Neuronal stem cell (in vitro differentiated cells): ENCODE measurements at regions not wholly inside any gene's neighbourhood (a gene's known extent, or its start where the extent isn't known, plus 50 kb on each side); places are given as distances from the start of the nearest gene placed in this dataset.

ENCODE experiments used
- DNase-seq: peaks from one replicate; pipeline ENCODE4 v3.0.0-alpha.2; 2013; ENCODE audit warnings: low spot score
- H2AFZ ChIP-seq: one replicate; pipeline ENCODE4 v1.6.1; 2013; ENCODE audit warnings: mild to moderate bottlenecking, low read length, inconsistent platforms
- H2AK5ac ChIP-seq: 2 replicates; pipeline ENCODE4 v1.6.1; 2013; ENCODE audit warnings: low read depth, mild to moderate bottlenecking, inconsistent platforms, low read length, moderate library complexity, mixed read lengths
- H2BK120ac ChIP-seq: 2 replicates; pipeline ENCODE4 v1.6.1; 2013; ENCODE audit warnings: low read depth, mild to moderate bottlenecking, inconsistent platforms, low read length, moderate library complexity, mixed read lengths
- H2BK12ac ChIP-seq: one replicate; pipeline ENCODE4 v1.6.1; 2013; ENCODE audit warnings: low read length, inconsistent platforms
- H2BK15ac ChIP-seq: 2 replicates; pipeline ENCODE4 v1.6.1; 2013; ENCODE audit warnings: mild to moderate bottlenecking, low read length, inconsistent platforms, mixed read lengths
- H2BK5ac ChIP-seq: one replicate; pipeline ENCODE4 v1.6.1; 2013; ENCODE audit warnings: inconsistent platforms, mild to moderate bottlenecking, low read length, moderate library complexity
- H3K14ac ChIP-seq: one replicate; pipeline ENCODE4 v1.6.1; 2013; ENCODE audit warnings: low read length, inconsistent platforms
- H3K18ac ChIP-seq: 2 replicates; pipeline ENCODE4 v1.6.1; 2013; ENCODE audit warnings: low read length, inconsistent platforms
- H3K23ac ChIP-seq: 2 replicates; pipeline ENCODE4 v1.6.1; 2013; ENCODE audit warnings: low read depth, mild to moderate bottlenecking, mixed read lengths, low read length, inconsistent platforms; ENCODE audit not compliant: poor library complexity
- H3K27ac ChIP-seq: replicated peaks from 3 replicates; pipeline ENCODE4 v1.5.1; 2013; ENCODE audit warnings: low read length, inconsistent platforms
- H3K27me3 ChIP-seq, 3 experiments: 2 replicates each; pipeline ENCODE4 v1.6.1; 2013; ENCODE audit warnings: low read length in 3 of 3, mild to moderate bottlenecking in 2 of 3, inconsistent platforms in 1 of 3, low read depth in 1 of 3, mixed read lengths in 1 of 3, moderate library complexity in 1 of 3; ENCODE audit not compliant: control insufficient read depth in 3 of 3, insufficient read depth in 3 of 3
- H3K36me3 ChIP-seq, 2 donors: replicated peaks in 1 of 2; 2 replicates each; pipeline ENCODE4 v1.6.1; 2013; ENCODE audit warnings: low read length in 2 of 2; ENCODE audit not compliant: control insufficient read depth in 2 of 2, insufficient read depth in 2 of 2
- H3K4ac ChIP-seq: 2 replicates; pipeline ENCODE4 v1.6.1; 2013; ENCODE audit warnings: inconsistent platforms, mild to moderate bottlenecking, low read length, moderate library complexity
- H3K4me1 ChIP-seq, 2 donors: 1 replicate in 1 of 2; 2 replicates in 1 of 2; pipeline ENCODE4 v1.6.1; 2013; ENCODE audit warnings: low read length in 2 of 2, low read depth in 1 of 2; ENCODE audit not compliant: control insufficient read depth in 2 of 2, insufficient read depth in 1 of 2
- H3K4me2 ChIP-seq: one replicate; pipeline ENCODE4 v1.6.1; 2013; ENCODE audit warnings: mild to moderate bottlenecking, low read length, inconsistent platforms; ENCODE audit not compliant: insufficient read depth, poor library complexity, severe bottlenecking
- H3K4me3 ChIP-seq, 2 donors: 2 replicates each; pipeline ENCODE4 v1.5.1; 2013; ENCODE audit warnings: low read length in 2 of 2, mild to moderate bottlenecking in 2 of 2, inconsistent platforms in 1 of 2, moderate library complexity in 1 of 2
- H3K79me1 ChIP-seq: one replicate; pipeline ENCODE4 v1.6.1; 2013; ENCODE audit warnings: low read depth, mild to moderate bottlenecking, inconsistent platforms, low read length, moderate library complexity
- H3K9ac ChIP-seq: one replicate; pipeline ENCODE4 v1.6.1; 2013; ENCODE audit warnings: mild to moderate bottlenecking, low read depth, low read length, inconsistent platforms; ENCODE audit not compliant: poor library complexity
- H3K9me3 ChIP-seq, 2 donors: replicated peaks in 1 of 2; 2 replicates each; pipeline versions ENCODE3 to v1.6.1; 2013; ENCODE audit warnings: low read length in 2 of 2, mild to moderate bottlenecking in 2 of 2, inconsistent platforms in 1 of 2, low read depth in 1 of 2, mixed read lengths in 1 of 2, moderate library complexity in 1 of 2; ENCODE audit not compliant: control insufficient read depth in 2 of 2, insufficient read depth in 1 of 2
- H4K8ac ChIP-seq: one replicate; pipeline ENCODE4 v1.6.1; 2013; ENCODE audit warnings: low read depth, mild to moderate bottlenecking, inconsistent platforms, low read length, moderate library complexity
- H4K91ac ChIP-seq: one replicate; pipeline ENCODE4 v1.6.1; 2013; ENCODE audit warnings: low read length, low read depth, mild to moderate bottlenecking, inconsistent platforms; ENCODE audit not compliant: poor library complexity
- WGBS, 2 donors: extraction: QIAGEN DNeasy Blood & Tissue Kit; methylation state at CpG; one replicate each; pipeline ENCODE4 v1.1.7; 2013; ENCODE audit warnings: missing lambda C conversion rate in 2 of 2, mixed read lengths in 1 of 2; ENCODE audit not compliant: insufficient read length in 2 of 2, insufficient replicate concordance in 1 of 2; ENCODE audit errors: extremely low coverage in 2 of 2; 5-methylcytosine and 5-hydroxymethylcytosine counted together

DNA sequence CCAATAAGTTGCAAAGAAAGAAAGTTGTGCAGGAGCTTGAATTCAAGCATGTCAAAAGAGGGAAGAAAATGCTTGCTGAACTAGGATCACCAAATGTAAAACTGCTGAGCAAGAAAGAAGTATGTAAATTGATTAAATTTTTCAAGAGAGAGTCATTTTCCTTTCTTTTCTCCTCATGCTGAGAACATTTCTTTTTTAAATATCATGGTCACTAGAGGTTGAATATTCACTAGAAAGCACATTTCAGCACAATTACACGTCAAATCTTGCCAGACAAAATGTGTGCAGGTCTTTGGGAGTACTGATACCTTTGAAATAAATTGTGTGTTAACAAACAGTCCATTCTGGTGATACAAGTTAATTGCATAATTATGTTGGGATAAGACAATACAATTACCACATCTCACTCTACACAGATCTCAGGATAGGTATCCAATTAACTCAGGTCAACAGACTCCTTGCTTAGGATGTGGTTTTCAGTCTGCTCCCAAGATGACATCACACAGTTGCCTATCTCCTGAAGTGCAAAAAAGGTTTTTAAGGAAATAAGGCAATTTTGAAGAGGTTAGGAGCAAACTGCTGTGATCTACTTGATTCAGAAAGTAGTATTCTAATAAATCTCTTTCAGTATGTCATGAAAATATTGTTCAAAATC is 862.2 kb downstream of the RPS29 start:
- DNase-seq: no peak
- Histone ChIP-seq H3K9ac (no peak overlapping the region), H3K4me2 (no peak overlapping the region), H2BK15ac (no peak overlapping the region), H2AK5ac (no peak overlapping the region), H3K27me3 (no peaks in the 10 kb centered on the region), H3K4ac (no peak overlapping the region), H2AFZ (no peak overlapping the region), H3K23ac (no peak overlapping the region), H3K9me3 (no peaks in the 10 kb centered on the region), H2BK120ac (no peak overlapping the region), H4K8ac (no peak overlapping the region), H2BK12ac (no peak overlapping the region), H3K4me1 (no peaks in the 10 kb centered on the region), H2BK5ac (no peak overlapping the region), H3K14ac (no peak overlapping the region), H3K18ac (no peak overlapping the region), H3K27ac (no peak overlapping the region), H3K79me1 (no peaks in the 10 kb centered on the region), H4K91ac (no peak overlapping the region), H3K4me3 (no peak overlapping the region), H3K36me3 (no peaks in the 10 kb centered on the region)
- no CpG with 5 or more reads among the region's 1 CpG for WGBS, 2 donors

DNA sequence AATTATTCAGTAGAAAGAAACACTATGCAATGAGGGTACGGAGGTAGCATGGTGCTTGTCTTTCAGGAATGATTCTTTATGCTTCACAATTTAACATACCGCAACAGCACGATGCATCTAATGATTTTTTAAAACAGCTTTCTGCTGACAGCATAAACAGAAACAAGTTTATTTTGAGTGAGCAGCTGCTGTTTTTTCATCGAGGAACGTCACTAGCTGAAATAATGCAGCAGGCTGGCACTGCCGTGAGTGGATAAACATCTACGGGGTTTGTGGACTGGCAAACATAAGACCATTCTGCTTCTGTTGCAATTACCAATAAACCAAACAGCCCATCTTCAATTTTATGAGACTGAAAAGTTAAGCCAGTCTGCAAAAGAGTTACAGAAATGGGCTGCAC is 871.8 kb downstream of the RPS29 start:
- Histone ChIP-seq H3K4me3 (no peak overlapping the region), H3K4me2 (no peak overlapping the region), H4K8ac (no peak overlapping the region), H3K4me1 (no peaks in the 10 kb centered on the region), H2BK12ac (no peak overlapping the region), H3K79me1 (no peaks in the 10 kb centered on the region), H2BK15ac (no peak overlapping the region), H2BK120ac (no peak overlapping the region), H3K9me3 (no peaks in the 10 kb centered on the region), H3K27ac (no peak overlapping the region), H2BK5ac (no peak overlapping the region), H2AFZ (no peak overlapping the region), H3K14ac (no peak overlapping the region), H3K18ac (no peak overlapping the region), H3K9ac (no peak overlapping the region), H3K27me3 (no peaks in the 10 kb centered on the region), H3K36me3 (no peaks in the 10 kb centered on the region), H3K4ac (no peak overlapping the region), H3K23ac (no peak overlapping the region), H2AK5ac (no peak overlapping the region), H4K91ac (no peak overlapping the region)
- DNase-seq: no peak
- no CpG with 5 or more reads among the region's 7 CpGs for WGBS, 2 donors

DNA sequence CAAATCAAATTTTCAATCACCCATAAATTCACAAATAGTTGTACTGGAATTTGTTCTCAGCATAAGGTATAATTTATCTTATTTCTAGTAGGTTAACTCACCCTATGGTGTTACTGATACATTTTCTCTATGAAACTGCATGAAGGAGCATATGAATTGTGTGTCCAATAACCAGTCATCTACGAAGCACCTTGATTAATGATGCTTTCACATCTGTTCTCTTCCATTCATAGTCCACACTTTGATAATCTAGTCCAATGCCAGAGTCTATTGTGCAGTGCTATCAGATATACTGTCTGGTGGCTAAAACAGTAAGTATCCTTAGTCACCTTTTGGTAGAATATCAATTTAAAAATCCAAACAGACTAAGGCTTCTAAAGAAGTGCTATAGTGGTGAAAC is 876.0 kb downstream of the RPS29 start:
- no peak overlapping the region for H2AK5ac ChIP-seq
- no peak overlapping the region for H2BK5ac ChIP-seq
- no peak overlapping the region for H3K4me3 ChIP-seq
- H3K27ac ChIP-seq: no peak overlapping the region
- no peak overlapping the region for H3K18ac ChIP-seq
- no peak overlapping the region for H3K4me2 ChIP-seq
- no peak overlapping the region for H4K8ac ChIP-seq
- no CpG with 5 or more reads among the region's 1 CpG for WGBS, 2 donors
- H3K4ac ChIP-seq: no peak overlapping the region
- no peaks in the 10 kb centered on the region for H3K9me3 ChIP-seq
- H2BK120ac ChIP-seq: no peak overlapping the region
- no peaks in the 10 kb centered on the region for H3K27me3 ChIP-seq
- H2BK12ac ChIP-seq: no peak overlapping the region
- H2BK15ac ChIP-seq: no peak overlapping the region
- DNase-seq: no peak
- H3K23ac ChIP-seq: no peak overlapping the region
- no peak overlapping the region for H3K14ac ChIP-seq
- H3K4me1 ChIP-seq: no peaks in the 10 kb centered on the region
- H3K36me3 ChIP-seq: no peaks in the 10 kb centered on the region
- no peak overlapping the region for H2AFZ ChIP-seq
- H3K79me1 ChIP-seq: no peaks in the 10 kb centered on the region
- H3K9ac ChIP-seq: no peak overlapping the region
- H4K91ac ChIP-seq: no peak overlapping the region

DNA sequence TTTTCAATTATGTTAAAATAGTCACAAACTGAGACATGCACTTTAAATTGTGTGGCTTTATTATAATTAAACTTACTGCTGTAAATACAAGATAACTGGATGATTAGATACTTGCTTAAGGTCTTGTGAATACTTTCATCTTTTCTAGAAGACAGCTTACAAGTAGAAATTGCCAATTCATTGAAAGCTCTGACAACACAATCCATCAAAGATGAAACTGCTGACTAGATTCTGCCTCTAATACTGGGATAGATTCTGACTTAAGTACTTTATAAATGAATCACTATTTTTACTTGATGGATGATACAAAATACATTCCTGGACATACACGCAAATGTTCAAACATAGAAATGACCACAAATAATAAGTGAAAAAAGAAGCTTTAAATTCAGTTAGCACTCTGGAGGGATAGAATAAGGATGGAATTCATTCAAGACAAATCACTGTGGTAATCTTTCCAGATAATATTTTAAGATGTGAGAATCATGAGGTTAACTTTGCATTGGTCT is 876.8 kb downstream of the RPS29 start:
- no peak overlapping the region for H2BK15ac ChIP-seq
- no peak overlapping the region for H3K18ac ChIP-seq
- H3K9me3 ChIP-seq: no peaks in the 10 kb centered on the region
- no peak overlapping the region for H3K27ac ChIP-seq
- no peaks in the 10 kb centered on the region for H3K79me1 ChIP-seq
- no peak overlapping the region for H2AFZ ChIP-seq
- H2BK120ac ChIP-seq: no peak overlapping the region
- no peak overlapping the region for H3K14ac ChIP-seq
- DNase-seq: no peak
- no peak overlapping the region for H2BK12ac ChIP-seq
- no CpG with 5 or more reads among the region's 1 CpG for WGBS, 2 donors
- no peak overlapping the region for H4K91ac ChIP-seq
- no peaks in the 10 kb centered on the region for H3K27me3 ChIP-seq
- H3K36me3 ChIP-seq: no peaks in the 10 kb centered on the region
- no peak overlapping the region for H2BK5ac ChIP-seq
- H3K23ac ChIP-seq: no peak overlapping the region
- no peak overlapping the region for H2AK5ac ChIP-seq
- H3K9ac ChIP-seq: no peak overlapping the region
- no peak overlapping the region for H3K4me3 ChIP-seq
- no peak overlapping the region for H3K4ac ChIP-seq
- H4K8ac ChIP-seq: no peak overlapping the region
- H3K4me2 ChIP-seq: no peak overlapping the region
- H3K4me1 ChIP-seq: no peaks in the 10 kb centered on the region
